GM19238 (cell line): ENCODE measurements at regions not wholly inside any gene's neighbourhood (a gene's known extent, or its start where the extent isn't known, plus 50 kb on each side); places are given as distances from the start of the nearest gene placed in this dataset.

Experiments used
- DNase-seq: peaks from one replicate; pipeline ENCODE4 v3.0.0; 2011; ENCODE audit warnings: low spot score; ENCODE audit not compliant: insufficient read length

DNA sequence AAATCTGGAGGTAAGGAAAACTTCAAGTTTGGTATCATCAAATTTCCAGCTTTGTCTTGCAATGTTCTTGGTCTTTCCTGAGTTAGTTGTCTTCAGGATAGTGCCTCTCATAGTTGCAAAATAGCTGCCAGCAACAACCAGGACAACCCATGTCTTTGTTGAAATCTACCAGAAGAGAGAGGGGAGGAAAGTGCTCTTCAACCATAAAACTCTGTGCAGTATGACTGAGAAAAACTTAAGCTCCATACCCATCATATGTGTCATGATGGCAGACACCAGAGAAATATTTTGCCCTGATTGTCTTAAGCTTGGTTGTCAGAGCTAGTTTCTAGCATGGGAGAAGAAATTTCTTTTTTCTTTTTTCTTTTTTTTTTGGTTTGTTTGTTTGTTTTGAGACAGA is 103.3 kb downstream of the SPRY2 start:
- DNase-seq, result no peak

DNA sequence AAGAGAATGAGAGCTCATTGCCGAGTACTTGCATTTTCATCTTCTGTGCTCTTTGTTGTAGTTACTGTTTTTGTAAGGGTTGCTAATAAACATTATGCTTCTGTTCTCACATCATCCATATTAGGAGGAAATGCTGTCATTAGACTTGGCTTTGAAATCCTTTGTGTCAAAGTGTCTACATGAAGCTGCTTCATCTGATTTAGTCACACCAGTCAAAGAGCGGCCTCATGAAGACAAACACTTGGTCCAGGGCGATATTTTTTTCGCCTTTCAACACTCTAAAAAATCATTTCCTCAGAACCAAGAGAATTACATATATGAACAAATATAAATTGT is 105.0 kb downstream of the SPRY2 start:
- no peak for DNase-seq

DNA sequence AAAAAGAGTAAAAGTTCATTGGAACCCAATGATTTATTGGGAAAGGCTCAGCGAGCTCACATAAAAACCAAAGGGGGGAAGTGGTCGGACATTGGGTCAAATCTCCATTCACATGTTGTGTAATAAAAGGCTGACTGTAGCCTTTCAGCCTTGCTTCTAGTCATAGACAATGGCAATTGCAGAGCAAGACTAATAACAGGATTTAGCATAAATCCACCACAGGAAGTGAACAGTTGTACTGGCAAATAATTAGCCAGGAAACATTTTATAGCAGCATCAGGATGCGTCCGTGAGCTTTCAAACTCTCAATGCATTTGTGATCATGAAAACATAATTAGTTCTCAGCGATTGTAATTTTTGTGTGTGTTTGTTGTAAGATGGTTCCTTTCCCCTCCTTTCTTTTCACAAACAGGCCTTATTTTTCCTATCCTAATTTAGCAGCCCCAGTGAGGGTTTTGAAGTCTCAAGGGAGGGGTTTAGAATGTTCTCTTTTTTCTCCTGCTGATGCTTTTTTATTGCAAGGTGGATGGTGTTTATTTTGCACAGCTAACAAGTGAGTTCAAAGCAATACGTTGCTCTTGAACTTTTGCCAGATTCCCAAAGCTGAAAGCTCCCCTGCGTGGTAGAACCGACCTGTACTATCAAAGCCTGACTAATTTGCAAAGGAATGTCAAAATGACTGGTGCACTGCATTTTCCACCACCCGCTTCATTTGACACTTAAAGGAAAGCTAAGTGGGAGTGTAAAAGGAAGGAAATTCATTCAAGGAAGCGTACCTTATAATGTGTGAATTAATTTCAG is 105.6 kb downstream of the SPRY2 start:
- no peak for DNase-seq

DNA sequence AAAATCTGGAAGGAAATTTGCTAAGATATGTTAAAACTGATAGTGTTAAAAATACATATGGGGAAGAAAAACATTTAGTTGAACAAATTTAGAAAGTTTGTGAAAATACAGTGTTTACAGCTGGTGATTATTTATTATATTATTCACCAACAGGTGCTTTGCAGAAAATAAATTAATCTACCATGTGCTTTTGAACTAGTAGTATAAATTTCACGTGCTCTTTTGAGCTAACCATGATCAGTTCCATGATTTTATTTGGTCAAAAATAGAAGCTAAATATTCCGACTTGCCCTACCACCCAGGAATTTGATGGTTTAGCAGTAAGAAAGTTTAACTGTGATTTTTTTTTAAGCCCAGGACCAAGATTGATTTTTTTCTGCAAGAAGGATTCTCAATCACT is 113.3 kb downstream of the SPRY2 start:
- no peak for DNase-seq

DNA sequence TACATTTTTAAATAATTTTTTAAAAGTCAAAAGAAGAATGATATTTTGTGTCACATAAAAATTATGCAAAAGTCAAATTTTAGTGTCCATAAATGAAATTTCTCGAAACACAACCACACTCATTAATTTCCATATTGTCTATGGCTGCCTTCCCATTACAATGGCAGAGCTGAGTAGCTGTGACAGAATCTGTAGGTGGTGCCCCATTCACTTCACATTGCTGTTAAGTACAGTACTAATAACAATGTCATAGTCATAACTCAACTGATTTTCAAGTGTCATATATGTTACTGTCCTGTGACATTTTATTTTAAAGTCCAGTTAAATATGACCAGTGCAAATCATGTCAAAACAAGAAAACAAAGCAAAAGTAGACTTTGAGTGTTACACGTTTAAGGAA is 114.3 kb downstream of the SPRY2 start:
- DNase-seq, result no peak

DNA sequence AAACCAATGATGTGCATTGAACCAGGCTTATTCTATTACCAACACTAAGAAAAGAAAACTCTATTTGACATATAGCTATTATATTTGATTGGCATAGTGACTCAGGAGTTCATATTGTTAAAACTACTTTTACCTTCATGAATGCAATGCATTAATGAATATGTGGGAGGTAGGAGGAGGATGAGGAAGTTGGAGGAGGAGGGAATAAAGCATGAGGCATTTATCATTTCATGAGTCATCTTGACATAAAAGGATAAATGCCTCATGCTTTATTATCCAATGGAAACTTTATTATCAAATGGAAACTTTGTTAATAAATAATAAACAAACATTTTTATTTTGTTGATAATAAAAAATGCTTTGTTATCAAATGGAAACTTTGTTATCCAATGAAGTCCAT is 116.5 kb downstream of the SPRY2 start:
- no peak for DNase-seq

DNA sequence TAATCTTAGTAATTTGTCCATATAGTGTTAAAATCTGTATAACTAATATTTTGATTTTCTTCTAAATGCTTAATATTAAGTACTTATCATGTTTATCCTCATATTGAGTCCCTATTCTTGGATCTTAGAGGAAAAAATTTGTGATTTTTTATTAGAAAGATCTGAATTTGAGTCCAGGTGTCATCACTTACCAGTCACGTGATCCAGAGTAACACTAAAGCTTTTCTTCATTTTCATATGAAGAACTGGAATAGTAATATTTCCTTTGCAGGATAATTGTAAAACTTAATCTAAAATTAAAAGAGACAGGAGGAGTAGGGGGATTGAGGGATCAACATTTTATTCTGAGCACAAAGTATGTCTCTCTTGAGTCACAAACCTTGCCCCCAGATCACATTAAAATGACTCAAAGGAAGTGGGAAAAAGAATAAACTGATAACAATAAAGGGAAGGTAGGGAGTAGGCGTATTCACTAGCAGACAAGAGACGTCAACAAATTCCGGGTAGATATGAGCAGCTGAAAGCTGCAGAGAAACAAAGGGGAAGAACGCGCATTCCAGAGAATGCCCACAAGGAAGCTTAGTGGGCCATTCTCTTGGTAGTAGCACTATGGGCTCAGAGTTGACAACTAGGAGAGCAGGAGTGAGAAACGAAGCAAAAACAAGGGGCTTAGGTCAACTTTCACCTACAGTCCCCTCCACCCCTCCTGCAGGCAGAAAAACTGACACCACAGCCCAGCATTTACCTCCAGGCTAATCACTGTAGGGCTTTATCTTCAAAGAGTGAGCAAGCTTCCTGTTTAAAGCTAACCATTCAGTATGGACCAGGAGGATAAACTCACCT is 123.1 kb downstream of the SPRY2 start:
- no peak for DNase-seq

DNA sequence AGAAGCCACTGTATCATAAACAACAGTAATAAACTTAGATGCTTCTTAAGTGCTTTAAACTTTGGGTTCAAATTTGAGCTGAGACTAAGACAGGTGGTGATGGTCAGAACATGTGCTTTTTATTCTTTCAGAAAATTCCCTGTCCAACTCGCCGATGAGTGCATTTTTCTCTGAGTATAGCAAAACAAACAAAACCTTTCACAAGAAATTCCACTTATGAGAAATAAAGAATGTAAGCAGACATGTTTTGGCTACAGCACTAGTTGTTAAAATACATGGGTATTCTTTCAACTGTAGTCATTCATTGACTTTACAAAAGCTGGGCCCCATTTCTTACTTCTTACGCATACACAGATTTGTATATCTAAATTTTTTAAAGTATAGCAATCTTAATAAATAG is 125.6 kb downstream of the SPRY2 start:
- DNase-seq, result no peak

DNA sequence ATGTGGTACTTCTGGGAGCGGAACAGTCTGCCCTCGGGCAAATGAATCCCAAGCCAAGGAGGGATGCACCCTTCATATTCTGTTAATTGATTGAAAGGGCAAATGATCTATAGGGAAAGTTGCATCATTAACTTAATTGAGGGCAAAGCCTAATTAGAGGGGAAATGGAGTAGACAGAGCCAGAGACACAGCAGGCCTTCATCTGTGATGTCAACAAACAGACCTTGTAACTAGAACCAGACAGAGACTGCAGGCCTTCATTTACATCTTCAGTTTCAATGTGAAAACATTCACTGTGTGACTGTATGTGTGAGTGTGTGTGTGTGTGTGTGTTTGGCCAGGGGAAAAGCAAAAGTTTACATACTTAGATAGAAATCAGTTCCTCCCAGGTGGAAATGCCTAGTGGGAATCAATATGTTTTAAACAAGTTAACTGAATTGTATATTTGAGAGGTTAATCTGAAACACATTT is 126.4 kb downstream of the SPRY2 start:
- no peak for DNase-seq

DNA sequence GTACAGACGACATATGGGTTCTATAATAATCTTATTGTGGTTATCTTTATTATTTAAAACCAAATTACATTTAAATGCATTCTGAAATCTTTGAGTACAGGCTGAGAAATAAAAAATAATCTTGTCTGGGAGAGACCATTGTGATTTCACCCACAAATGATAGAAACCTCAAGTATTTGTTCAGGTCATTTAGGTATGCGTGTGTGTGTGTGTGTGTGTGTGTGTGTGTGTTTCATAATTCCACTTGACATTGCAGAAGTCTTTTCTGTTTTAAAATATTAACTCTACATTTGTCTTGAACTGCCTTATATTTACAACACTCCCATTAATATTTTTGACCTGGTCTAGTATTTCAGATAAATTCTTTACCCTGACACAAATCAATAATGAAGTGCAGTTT is 126.9 kb downstream of the SPRY2 start:
- DNase-seq, result no peak

DNA sequence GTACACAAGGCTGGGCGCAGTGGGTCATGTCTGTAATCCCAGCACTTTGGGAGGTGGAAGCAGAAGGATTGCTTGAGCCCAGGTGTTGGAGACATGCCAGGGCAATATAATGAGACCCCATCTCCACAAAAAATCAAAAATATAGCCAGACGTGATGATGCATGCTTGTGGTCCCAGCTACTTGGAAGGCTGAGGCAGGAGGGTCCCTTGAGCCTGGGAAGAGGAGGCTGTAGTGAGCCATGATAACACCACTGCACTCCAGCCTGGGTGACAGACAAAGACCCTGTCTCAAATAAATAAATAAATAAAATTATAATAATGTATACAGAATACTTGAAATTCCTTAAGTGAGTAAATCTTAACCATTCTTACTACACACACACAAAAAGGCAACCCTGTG is 127.7 kb downstream of the SPRY2 start:
- no peak for DNase-seq

DNA sequence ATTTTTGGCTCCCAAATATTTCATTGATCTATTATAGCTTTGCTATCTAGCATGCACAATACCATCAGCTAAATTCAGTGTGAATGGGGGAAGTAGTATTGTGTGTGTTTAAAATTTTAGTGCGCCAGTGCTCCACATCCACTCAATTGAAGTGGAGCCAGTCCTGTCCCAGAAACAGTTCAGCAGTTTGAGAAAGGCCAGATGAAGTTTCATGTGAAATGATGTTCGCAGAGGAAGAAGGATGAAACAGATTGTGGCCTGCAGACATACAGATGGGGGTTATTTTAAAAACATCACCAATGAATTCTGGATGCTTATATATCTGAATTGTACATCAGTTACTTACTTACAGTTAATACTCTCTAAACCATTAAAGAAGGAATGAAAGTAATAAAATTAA is 129.4 kb downstream of the SPRY2 start:
- DNase-seq, result no peak

DNA sequence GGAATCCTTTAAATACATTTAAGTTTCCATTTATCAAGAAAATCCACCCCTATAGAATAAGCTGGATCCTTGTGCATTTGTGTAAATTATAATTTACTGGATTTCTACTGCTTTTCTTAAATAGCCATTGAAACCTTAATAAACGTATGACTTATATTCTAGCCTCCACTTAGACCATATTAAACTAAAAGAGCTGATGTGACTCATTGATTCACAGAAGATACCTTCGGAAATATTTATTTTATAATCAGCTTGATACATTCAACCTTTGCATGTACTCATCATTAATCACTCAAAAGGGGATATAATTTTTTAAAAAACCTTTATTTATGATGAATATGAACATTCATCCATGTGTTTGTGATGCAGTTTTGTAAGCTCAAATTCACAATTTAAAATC is 136.3 kb downstream of the SPRY2 start:
- no peak for DNase-seq

DNA sequence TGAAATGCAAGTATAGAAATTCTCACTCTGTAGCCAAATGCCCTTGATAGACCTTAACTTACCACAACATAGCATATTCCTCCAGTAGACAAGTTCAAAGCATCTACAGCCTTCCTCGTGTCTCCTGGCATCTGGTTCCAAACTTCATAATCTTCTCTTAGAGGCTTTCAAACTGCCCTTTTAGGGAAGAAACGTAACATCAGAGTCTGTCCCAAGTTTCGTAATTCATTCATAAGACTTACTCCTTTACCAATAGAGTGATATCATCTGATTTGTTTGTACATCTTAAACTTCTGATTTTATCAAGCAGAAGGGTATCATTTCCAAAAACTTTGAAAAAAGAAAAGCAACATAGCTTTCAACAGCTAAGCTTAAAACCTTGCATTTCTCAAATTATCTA is 137.4 kb downstream of the SPRY2 start:
- no peak for DNase-seq

DNA sequence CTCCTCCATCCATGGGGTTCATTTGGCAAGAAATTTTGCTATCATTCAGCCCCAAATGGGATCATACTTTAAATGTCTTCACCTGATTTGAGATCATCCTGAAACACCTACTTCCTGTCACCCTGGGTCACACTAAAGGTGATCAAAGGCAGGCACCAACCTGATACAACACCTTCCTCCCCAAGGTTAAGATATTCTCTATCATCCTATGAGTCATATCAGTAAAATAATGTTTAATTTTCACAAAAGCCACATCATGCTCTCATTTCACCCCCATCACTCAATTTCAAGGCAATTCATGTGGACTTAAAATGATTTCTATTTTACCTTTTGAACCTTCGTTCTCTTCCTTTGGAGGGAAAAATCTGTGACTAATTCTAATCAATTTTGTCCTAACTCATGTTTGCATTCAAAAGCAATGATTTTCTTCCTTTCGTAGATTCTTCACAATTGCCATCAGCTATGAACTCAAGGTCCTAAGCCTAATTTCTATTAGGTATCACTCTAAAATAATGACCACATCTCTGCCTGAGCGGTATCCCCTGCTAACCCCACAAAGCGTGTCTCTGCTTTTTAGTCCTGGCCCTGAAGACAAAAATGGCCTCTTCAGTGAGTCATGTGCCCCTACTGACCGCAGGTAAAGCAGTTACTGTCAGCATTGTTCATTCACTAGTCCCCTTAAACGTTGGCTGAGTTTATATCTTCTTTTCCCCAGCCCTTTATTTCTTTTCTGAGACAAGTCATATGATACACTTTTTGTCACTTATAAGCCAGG is 139.0 kb downstream of the SPRY2 start:
- no peak for DNase-seq

DNA sequence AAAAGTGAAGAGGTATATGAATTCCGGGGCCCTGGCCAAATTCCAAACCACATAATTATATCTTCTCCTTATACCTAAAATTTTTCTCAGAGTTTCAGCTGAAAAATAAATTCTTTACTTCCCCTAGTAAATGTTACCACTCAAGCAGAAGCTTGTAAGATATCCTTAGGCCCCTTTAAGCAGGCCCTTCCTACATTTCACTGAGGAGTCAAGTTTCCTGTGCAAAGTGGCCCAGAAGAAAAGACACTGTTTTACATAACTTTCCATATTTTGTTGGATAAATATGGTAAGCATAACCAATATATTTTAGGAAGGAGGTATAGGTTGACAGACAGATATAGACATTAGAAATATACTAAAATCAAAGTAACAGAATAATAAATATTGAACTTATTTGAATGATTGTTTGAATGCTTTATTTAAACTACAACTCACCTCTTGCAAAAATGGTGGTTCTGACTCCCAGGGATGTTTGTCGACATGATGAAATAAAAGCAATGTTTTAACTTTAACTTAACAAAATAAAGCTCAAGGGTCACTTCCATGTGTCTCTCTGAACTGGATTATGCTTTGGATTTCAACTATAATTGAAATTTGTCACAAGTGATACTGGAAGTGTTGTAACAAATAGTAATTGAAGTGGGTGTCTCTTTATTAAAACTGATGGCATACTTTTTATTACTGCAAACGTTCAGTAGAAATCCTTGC is 141.2 kb downstream of the SPRY2 start:
- DNase-seq, result no peak

DNA sequence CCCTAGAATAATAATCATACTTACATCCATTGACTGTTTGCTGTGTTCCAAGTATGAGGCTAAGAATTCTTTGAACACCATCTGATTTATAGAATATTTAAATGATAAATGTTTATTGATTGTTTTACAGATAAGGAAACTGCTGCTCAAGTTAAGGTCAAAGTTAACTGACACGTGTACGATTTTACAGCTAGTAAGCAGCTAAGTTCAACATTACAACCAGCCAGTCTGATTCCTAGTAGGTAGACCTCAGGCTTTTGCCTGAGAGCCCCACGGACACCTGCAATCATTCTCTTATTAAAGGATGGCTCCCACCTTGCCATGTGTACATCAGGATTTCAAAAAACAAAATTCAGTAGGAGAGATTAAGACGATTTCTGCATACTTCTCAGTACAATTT is 141.9 kb downstream of the SPRY2 start:
- DNase-seq, result no peak

DNA sequence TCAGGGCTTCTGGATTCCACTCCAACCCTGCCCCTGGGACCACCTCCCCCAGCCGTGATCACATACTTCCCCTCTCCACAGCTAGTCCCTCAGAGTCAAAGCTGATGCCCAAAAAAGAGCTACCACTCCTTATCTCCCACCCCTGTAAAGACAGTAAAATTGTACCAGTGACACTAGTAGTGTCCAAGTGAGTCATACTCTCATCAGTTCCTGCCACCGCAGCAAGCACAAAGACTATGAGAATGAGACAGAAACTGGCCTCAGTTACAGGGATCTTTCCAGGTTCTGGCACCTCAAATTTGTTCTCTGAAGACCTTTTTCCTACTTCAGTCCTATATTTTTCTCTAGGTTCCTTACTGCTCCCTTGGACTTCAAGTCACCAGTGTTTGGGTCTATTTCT is 144.2 kb downstream of the SPRY2 start:
- DNase-seq, result no peak

DNA sequence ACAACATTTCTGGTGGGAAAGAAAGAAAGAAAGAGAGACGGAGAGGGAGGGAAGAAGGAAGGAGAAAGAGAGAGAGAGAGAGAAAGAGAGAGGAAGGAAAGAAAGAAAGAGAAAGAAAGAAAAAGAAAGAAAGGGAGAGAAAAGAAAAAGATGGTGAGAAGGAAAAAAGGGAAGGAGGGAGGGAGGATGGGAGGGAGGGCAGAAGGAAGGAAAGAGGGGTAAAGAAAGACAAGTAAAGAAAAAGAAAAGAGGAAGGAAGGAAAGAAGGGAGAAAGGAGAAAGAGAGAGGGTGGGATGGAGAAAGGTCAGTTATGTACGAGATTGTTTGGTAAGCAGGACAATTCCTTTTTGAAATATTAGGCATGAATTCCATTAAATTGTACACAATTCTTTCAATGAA is 145.3 kb downstream of the SPRY2 start:
- no peak for DNase-seq

DNA sequence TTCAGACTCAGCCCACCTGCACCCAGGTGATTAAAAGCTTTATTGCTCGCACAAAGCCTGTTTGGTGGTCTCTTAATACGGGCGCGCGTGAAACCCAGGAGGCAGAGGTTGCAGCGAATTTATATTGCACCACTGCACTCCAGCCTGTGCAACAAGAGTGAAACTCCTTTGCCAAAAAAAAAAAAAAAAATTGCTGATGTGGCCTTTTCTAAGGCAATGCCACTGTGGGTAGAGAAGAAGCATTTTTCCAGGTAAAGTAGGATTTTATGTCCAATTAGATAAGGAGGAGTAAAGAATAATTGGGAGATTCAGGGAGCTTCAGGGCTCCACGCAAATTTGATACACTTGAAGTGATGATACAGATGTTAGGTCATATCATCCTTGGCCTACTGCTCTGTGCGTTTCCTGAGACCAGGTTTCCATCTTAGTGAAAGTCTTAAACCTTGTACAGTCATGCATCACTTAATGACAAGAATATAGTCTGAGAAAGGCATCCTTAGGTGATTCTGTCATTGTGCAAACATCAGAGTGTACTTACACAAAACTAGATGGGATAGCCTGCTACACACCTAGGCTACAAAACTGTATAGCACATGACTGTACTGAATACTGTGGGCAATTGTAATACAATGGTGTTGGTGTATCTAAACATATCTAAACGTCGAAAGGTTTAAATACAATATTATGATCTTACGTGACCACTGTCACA is 150.9 kb downstream of the SPRY2 start:
- DNase-seq, result no peak
